ENCODE measurements at regions not wholly inside any gene's neighbourhood (a gene's known extent, or its start where the extent isn't known, plus 50 kb on each side); places are given as distances from the start of the nearest gene placed in this dataset.

DNA sequence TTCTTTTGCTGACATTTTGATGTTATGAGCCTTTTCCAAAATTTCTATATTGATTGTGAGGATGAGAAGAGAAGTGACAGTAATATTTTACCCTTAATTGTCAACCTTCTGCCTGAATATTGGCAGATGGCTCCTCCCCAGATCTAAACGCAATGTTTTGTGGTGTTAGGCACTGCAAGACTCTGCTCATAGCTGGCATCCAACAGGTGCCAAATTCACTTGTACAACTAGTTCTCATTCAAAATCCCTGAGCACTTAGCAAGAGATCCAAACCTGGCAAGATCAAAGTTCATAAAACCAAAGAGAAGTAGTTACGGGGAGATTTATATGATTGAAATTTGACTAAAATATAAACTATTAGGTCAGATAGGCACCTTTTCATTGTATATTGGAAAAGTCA, 901.7 kb upstream of the INTU start:
- DNase-seq (ENCODE audit: low read depth, low spot score): no peak

DNA sequence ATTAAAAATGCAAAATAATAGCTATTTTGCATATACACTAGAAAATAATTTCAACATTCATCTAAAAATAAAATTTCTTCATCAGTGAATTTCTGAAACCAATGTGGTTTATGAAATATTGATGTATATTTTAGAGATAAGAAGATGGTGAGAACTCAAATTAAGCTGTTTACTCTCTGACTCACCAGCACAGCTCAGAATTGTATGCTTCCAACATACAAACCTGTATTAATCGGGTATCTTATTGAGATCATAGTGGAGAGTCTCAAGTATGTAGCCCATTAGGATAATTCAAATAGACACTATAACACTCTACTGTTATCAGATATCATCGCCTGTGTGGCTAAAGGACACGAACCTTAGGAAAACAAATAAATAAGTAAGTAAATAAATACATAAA, 899.5 kb upstream of the INTU start:
- no peak for DNase-seq (ENCODE audit: low read depth, low spot score)

DNA sequence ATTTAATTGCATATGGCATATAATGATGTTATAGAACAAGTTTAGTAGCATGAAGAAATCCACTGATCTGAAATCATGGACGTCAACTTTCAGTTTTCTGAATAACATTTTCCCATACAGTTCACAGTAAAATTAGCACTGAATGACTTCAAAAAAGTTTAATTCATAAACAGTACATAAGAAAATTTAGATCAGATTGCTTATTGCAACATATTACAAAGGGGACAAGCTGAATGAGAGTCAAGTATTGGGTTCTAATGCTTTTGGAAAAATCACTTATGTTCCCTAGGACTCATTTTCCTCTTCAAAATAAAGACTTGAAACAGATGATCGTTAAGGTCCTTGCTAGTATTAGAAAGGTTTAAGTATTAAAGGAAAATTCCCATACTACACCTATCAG, 898.3 kb upstream of the INTU start:
- DNase-seq (ENCODE audit: low read depth, low spot score): no peak

DNA sequence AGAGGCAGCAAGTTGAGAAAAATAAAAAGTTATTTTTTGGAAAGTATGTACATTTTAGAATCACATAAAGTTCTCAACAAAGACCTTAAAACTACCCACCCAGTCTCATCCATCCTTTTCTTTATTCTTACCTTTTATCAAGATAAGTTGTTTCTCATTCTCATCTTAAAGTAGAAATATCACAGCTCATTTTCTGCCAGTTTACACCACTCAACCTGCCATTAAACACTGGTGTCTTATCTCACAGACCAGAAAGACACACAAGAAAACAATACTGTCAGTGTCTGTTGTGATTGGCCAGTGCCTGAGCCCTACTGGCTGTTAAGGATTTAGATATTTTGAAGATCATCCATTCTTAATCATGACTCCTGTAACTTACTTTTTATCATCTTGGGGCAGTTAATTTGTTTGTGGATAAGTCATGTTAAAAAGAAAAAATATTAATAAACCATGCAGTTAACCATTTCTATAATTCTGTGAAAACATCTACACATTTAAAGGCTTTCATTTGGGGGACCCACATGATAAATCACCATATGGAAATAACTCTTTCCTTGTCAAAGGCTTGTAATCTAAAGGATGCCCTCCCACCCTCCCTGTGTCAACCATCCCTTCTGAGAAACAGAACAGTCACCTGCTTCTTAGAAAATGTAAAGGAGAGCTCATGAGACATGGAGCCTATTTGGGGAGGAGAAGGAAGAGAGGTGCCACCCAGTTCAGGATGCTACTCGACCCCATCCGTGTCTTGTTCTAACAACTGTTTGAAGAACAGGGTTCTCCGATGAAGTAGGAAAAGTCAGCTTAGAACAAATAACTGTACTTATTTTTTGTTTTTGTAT, 897.2 kb upstream of the INTU start:
- no peak for DNase-seq (ENCODE audit: low read depth, low spot score)

DNA sequence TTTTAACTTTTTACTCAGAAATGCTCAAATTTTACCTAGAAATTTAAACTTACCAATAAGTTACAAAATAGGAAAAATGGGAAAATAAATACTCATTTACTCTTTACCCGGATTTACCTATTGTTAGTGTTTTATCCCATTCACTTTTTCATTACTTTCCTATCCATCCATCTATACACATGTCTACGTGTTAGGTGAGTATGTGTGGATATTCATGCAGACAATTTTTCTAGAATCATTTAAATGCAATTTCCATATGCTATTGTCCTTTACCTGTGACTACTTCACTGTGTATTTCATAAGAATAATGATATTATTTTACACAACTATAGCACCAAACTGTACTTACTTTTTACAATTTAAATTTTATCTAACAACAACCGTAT, 896.6 kb upstream of the INTU start:
- DNase-seq (ENCODE audit: low read depth, low spot score): no peak

DNA sequence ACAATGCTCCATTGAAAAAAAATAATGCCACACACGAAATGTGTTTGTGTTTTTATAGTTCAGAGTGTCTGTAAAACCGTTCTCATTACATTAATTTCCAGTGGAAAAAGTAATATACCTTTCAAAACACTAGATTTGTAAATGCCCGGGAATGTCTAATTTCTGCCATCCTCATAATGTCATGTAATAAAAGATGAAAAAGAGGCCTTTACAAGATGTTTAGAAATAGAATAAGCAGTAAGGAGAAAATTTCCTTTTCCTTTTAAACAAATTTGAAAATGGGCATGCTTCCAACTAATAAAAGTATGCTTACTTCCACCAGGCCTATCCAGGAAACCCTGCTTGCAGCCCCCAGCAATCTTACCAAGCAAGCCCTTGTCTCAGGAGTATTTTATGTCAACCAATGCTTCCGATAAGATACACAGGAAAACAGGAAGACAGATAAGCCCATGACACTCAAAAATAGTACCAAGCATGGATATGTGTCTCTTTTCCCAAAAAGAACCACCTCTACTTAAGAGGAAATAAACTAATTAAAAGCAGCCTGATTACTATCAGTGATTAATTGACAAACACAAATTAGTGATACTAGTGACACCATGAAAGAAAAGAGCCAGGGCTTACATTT, 894.7 kb upstream of the INTU start:
- DNase-seq (ENCODE audit: low read depth, low spot score): no peak

DNA sequence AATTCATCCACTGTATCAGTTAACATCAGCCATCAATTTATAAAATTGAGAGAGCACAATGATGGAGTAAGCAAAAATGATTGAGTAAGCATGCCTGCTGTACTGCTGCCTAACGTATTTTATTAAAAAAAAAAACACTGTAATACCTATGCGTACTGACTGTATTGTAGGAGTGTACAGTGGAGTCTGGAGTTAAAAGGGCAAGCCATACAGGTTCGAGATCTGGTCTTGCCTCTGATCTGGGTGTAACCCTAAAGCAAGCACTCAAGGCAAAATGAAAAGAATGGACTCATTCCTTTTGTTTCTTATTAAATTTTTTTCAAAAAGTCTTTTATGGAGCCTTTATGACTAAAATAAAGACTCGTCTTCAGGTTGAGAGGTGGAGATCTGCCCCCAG, 894.2 kb upstream of the INTU start:
- no peak for DNase-seq (ENCODE audit: low read depth, low spot score)

DNA sequence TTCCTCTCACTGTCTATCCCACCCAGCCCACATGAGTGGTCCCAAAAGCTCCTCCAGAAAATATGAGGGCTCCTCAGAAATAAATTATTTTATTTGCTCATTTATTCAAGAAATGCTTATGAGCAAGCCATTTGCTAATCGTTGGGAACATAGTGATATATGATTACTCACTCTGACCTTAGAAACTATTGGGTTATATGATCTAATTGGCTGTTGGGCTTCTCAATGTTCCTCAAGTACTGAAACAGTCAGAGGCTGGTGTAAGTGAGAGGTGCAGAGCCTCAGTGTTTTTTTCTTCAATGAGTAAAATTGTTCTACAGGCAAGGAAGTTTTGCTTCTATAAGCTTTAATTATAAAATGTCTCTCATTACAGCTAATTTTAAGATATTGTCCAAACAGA, 893.8 kb upstream of the INTU start:
- DNase-seq (ENCODE audit: low read depth, low spot score): no peak

DNA sequence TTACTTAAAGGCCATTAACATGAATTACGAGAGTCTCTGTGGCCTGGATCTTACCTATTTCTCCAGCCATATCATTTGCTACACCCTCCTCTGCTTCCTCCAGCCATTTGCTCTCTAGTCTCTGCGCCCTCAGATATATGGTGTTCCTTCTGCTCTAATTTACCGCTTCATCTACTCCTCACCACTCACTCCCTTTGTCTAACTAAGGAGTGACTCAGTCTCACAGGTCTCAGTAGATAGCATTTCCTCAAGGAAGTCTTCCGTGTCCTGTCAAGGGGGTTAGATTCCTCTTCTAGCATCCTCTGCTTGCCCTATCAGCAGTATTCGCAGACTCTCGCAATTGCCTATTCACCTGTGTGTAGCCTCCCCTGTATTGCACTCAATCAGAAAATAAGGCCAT, 892.1 kb upstream of the INTU start:
- no peak for DNase-seq (ENCODE audit: low read depth, low spot score)

DNA sequence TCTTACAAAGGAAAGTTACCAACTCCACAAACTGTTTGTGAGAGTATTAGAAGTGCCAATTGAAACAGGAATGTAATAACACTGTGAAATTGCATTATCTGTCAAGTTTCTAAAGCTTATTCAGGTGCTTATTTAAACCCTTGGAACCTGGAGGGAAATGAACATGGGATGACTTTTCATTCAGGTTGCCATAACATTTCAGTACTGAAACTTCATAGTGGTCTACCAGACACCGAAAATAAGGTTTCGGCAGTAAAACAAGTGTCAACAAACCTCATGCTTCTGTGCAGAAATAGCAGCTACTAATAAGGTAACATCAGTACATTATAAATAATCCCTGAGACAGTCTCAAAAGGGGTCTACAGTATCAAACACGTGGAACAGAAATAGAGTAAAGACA, 890.7 kb upstream of the INTU start:
- DNase-seq (ENCODE audit: low read depth, low spot score): no peak

DNA sequence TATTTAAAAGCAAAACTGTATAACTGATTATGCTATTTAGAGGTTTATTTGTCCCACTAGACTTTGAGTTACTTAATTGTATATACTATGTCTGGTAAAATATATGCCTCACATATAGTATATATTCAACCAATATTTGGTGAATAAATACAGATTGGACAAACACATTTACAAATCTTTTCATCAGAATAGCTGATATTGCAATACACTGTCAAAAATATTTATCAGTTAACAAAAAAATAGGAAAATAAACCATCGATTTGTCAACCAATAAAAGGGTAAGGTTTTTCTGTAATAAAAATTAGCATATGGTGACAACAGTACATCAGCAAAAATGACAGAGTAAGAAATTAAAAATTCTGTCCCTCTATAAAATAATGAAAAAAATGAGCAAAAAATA, 889.9 kb upstream of the INTU start:
- DNase-seq (ENCODE audit: low read depth, low spot score): no peak

DNA sequence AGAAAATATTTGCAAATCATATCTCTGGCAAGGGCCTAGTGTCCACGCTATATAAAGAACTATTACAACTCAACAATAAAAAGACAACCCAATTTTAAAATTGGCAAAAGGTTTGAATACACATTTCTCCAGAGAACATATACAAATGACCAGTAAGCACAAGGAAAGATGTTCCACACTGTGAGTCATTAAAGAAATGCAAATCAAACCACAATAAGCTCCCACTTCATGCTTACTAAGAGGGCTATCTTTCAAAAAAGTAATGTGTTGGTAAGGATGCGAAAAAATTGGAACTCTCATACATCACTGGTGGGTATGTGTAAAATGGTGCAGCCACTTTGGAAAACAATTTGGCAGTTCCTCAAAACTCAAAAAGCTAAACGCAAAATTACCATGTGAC, 884.0 kb upstream of the INTU start:
- DNase-seq (ENCODE audit: low read depth, low spot score): peak; percentile 23

DNA sequence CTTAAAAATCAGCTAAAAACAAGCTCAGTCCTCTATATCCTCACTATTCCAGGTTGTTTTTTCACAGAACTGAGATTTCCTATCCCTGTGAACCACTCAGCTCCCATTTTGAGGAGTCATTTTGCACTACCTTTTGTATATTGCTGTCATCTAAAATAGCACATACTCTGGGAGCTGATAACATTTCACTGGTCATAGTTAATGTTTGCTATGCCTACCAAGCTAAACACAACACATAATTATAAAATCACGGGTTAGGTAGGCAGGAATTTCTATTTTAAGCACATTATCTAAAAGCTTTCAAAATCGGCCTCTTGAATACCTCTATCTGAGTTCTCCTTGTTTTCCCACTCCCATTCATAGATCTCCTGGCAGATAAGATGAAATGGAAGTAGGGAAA, 882.0 kb upstream of the INTU start:
- DNase-seq (ENCODE audit: low read depth, low spot score): no peak

DNA sequence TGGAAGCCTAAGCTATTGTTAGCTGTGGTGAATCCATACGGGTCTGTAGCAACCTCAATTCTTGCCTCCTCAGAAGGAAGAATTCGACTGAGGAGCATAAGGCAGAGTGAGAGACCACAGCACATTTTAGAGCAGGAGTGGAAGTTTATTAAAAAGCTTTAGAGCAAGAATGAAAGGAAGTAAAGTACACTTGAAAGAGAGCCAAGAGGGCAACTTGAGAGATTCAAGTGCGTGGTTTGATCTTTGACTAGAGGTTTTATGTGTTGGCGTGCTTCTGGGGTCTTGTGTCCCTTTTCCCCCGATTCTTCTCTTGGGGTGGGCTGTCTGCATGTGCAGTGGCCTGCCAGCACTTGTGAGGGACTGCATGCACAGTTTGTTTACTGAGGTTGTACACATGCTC, 880.6 kb upstream of the INTU start:
- no peak for DNase-seq (ENCODE audit: low read depth, low spot score)

DNA sequence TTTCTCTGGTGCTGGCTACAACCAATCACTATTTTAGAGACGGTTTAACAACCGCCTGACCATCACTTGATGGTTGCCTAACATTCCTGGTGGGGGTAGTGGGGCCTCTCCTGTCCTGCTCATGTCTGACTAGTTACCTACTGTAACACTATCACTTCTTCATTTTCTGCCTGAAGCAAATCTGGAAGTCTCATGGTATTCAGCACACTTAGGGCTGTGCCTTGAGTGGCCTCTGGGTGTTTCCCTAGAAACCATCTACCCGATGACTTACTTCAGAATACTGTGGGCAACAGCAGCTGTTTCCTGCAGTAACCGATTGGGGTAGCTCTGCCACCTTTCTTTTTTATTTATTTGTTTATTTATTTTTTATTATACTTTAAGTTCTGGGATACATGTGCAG, 880.1 kb upstream of the INTU start:
- no peak for DNase-seq (ENCODE audit: low read depth, low spot score)

DNA sequence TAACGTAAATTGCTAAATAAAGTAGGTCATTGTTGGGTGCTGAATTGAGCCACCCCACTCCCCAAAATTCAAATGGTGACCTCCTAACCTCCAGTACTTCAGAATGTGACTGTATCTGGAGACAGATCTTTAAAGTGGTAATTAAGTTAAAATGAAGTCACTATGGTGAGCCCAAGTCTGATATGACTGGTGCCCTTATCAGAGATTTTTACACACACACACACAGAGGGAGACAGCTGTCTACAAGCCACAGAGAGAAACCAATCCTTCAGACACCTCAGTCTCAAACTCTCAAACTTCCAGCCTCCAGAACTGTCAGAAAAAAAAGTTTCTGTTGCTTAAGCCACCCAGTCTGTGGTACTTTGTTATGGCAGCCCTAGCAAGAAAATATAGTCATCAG, 879.2 kb upstream of the INTU start:
- no peak for DNase-seq (ENCODE audit: low read depth, low spot score)

DNA sequence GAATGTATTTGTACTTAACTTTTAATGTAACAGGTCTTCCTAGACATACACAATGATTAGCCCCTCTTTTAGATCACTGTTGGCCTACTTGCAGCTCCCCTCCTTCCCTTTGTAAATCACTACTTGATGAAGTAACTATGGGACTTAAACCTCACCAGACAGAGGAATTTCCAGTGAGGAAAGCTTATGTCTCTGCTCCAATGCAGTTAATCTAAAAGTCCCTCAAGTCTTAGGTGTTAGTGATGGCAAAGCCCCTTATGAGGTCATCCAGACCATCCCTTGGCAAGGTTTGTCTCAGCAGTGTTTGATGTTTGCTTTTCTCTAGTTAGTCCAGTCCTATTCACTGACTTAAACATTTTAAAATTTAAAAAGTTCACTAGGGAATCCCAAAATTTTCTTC, 877.3 kb upstream of the INTU start:
- no peak for DNase-seq (ENCODE audit: low read depth, low spot score)

DNA sequence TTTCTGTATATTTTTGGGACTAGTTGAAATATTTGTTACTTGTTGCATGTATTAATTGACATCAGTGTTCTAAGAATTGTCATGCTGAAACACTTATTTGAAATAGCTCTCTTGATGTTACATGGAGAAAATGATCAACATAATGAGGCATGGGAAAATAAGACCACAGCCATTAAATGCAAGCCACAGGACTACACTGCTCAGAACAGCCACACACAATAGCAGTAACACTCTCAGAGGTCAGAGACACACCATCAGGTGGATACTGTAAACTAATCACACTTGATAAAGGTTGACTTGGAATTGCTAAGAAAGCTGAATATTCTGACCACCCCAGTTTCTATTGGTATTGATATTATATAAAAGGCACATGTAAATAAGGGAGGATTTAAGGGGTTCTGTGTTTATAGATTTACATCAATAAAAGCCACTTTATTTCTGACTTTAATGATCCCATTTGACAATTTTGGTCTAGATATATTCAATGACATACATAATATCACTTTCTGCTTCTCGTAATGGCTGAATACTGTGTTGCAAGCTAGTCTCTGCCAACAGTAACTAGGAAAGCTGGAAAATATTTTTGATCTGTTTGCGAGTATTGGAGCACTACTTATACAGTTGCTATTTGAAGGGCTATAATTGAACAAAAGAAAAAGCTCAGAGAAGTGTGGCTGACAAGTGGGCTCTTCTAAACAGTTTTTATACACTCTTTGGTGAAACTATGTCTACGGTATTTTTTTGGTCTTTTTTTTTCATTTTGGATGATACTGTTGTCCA, 876.5 kb upstream of the INTU start:
- no peak for DNase-seq (ENCODE audit: low read depth, low spot score)

DNA sequence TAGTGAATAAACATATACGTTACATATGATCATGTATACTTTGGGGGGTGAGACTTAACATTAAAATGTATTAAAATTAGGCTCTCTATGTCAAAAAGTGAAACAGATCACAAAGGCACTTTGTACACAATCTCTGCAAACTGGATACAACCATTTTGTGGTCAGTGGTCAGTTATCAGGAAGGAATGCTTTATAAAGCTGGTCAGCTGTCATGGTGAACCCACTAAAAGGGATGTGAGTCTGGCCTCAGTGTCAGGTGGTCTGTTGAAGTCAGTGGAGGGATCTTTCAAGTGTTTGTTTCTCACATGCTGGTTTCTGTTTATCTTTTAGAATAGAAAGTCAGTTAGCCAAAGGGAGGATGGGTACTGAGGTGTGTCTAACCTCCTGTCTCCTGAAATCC, 875.5 kb upstream of the INTU start:
- peak; percentile 58 for DNase-seq (ENCODE audit: low read depth, low spot score)

DNA sequence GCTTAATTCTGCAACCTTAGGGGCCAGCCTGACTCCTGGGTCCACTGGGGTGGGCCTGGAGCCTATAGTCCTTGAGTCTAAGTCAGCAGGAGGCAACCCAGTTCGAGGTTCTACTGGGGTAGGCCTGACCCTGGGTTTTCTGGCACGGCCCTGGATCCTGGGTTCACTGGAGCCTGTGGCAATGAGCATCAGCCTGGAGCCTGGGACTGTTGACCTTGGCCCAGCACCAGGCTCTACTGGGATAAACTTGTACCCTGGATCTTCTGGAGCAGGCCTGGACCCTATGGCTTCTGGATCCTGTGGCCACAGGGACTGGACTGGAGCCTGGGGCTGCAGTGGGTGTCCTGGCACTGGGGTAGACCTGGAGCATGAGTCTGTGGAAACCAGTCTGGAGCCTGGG, 874.3 kb upstream of the INTU start:
- DNase-seq (ENCODE audit: low read depth, low spot score): no peak

DNA sequence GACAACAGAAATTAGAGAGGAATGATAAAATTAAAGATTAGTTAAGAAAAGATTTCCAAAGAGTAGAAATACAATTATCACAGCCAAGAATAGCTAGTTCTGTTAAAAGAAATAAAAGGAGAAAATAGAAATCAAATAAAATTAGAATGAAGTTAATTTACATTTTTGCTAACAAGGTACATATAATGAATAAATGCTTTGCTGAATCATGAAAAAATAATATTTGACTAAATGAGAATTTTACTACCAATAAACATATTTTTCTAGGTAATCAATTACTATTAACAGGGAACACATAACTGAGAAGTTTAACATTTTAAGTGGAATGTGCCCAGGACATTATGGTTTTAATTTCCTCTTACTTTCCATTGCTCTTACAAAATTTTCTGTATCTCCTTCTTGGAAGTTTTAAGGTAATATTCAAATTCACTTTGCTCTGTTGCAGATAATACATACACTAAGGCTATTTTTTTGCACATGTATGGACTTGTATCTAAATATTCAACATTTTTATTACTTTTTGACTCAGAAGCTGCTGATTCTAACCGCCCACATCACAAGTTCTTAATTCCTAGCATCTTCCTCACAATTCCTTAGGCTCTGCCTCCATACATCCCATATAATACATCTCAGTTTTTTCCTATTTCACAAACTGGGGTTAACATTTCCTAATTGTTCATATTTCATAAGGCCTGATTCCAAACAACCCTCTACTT, 870.7 kb upstream of the INTU start:
- no peak for DNase-seq (ENCODE audit: low read depth, low spot score)

DNA sequence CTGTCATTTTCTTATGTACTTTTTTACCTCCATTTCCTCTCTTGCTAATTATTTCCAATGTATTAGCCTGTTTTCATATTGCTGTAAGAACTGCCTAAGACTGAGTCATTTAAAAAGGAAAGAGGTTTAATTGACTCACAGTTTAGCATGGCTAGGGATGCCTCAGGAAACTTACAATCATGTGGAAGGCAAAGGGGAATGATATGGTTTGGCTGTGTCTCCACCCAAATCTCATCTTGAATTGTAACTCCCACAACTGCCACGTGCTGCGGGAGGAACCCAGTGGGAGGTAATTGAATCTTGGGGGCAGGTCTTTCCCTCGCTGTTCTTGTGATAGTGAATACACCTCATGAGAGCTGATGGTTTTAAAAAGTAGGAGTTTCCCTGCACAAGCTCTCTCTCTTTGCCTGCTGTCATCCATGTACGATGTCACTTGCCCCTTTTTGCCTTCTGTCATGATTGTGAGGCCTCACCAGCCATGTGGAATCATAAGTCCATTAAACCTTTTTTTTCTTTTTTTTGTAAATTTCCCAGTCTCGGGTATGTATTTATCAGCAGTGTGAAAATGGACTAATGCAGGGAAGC, 870.0 kb upstream of the INTU start:
- DNase-seq (ENCODE audit: low read depth, low spot score): no peak
